ENCODE measurements at regions not wholly inside any gene's neighbourhood (a gene's known extent, or its start where the extent isn't known, plus 50 kb on each side); places are given as distances from the start of the nearest gene placed in this dataset.

DNA sequence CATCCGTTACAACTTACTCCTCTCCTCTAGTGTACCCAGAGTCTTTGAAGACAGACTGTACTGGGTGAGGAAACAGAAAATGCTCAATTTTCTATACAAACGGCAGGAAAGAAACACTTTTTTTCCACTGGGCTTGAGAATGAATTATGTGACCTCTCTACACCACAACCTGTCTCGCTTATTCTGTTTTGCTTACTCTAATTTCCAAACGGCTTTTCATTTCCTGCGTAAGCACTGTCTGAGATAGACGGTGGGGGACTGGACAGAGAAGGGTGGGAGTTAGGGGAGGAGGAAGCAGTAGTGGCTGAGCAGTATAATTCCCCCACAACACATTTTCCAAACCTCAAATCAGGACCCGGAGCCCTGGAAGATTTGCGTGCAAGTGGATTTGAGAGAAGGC, 191.4 kb upstream of the SDK2 start:
- Histone ChIP-seq H3K9me3 (no peaks in the 10 kb centered on the region), H3K27ac (no peak overlapping the region), H3K27me3 (peaks cover 0 to 11% of the 10 kb centered on the region in 2 donors), H3K4me1 (no peaks in the 10 kb centered on the region), H3K36me3 (no peaks in the 10 kb centered on the region), H3K4me3 (no peak overlapping the region)
- DNase-seq = no peak
- intact Hi-C loops (cut with DNase I; ENCODE audit: low total_unique reads) = no loop called here
- TF ChIP-seq POLR2A (IDR thresholded peaks at IDR 0.05) = no peak
- TF ChIP-seq, protein P1, sequence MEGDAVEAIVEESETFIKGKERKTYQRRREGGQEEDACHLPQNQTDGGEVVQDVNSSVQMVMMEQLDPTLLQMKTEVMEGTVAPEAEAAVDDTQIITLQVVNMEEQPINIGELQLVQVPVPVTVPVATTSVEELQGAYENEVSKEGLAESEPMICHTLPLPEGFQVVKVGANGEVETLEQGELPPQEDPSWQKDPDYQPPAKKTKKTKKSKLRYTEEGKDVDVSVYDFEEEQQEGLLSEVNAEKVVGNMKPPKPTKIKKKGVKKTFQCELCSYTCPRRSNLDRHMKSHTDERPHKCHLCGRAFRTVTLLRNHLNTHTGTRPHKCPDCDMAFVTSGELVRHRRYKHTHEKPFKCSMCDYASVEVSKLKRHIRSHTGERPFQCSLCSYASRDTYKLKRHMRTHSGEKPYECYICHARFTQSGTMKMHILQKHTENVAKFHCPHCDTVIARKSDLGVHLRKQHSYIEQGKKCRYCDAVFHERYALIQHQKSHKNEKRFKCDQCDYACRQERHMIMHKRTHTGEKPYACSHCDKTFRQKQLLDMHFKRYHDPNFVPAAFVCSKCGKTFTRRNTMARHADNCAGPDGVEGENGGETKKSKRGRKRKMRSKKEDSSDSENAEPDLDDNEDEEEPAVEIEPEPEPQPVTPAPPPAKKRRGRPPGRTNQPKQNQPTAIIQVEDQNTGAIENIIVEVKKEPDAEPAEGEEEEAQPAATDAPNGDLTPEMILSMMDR (IDR thresholded peaks at IDR 0.05) = no peak

DNA sequence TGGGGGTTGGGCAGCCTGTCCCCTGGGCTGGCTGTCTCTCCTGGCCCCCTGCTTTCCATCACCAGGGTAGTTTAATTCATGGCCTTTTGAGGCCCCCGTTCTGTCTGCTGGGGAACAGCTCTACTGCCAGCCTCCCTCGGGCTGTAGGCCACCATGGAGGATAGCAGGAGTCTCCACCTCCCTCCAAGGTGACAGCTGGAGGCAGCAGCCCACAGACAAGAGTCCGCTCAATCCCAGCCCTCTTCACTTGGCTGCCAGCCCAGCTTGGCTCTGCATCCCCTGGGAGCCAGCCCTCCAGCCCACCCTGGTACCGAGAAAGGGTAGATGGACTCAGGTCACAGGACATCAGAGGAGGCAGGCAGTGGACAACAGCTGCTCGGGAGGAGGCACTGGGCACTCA, 194.6 kb upstream of the SDK2 start:
- H3K4me1 ChIP-seq = no peaks in the 10 kb centered on the region
- intact Hi-C loops (cut with DNase I; ENCODE audit: low total_unique reads) = no loop called here
- DNase-seq = no peak
- H3K36me3 ChIP-seq = no peaks in the 10 kb centered on the region
- H3K4me3 ChIP-seq = no peak overlapping the region
- no peak for TF ChIP-seq POLR2A (IDR thresholded peaks at IDR 0.05)
- TF ChIP-seq, protein P1 (IDR thresholded peaks at IDR 0.05) = no peak
- no peak overlapping the region for H3K27ac ChIP-seq
- H3K27me3 ChIP-seq = peaks cover 0 to 16% of the 10 kb centered on the region in 2 donors
- no peaks in the 10 kb centered on the region for H3K9me3 ChIP-seq

DNA sequence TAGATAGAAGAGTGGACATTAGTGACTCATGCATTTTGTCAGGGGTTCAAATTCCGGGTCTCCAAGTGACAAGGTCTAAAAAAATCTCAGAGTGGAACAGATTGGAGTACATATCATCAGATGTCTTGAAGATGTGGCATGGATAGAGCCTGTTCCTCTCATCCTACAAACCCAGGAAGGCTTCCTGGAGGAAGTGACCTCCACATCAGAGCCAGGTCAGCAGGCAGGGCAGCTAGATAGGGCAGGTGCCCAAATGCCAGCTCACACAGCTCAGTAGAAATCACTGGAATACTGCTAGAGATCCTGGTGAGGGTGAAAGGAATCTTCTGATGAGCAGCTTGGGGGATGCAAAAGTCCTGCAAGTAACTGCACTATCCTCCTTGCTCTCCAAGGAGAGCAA, 196.6 kb upstream of the SDK2 start:
- Histone ChIP-seq H3K9me3 (no peaks in the 10 kb centered on the region), H3K4me3 (no peak overlapping the region), H3K27ac (no peak overlapping the region), H3K36me3 (no peaks in the 10 kb centered on the region), H3K4me1 (no peaks in the 10 kb centered on the region), H3K27me3 (peaks cover 0 to 14% of the 10 kb centered on the region in 2 donors)
- no peak for DNase-seq
- intact Hi-C loops (cut with DNase I; ENCODE audit: low total_unique reads) = no loop called here
- no peak for TF ChIP-seq POLR2A (IDR thresholded peaks at IDR 0.05)
- TF ChIP-seq, protein P1 (IDR thresholded peaks at IDR 0.05) = no peak

DNA sequence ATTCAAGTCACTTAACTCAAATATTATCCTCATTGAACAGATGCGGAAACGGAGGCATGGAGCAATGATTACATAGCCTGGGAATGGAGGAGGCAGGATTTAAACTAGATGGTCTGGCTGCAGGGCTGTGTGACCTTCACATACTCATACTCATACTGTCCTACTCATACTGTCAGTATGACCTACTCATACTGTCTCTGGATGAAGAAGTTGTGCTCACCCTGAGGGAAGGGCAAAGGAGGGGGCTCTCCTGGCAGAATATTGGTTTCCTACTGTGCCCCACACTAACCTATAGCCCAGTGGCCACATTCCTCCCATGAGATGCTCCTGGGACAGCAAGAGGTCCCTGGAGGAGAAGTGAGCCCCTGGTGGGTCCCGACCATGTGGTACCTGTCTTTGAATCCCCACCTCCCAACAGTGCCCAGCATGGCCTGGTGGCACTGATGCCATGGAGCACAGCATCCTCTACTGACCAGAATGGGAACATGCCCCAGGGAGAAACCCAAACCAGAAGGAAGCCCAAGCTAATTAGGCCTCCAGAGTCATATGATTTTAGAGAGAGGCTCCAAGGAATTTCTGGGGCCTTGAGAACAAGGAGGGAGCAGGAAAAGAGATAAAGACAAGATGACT, 197.3 kb upstream of the SDK2 start:
- H3K27me3 ChIP-seq = peaks cover 0 to 14% of the 10 kb centered on the region in 2 donors
- H3K4me3 ChIP-seq = no peak overlapping the region
- H3K36me3 ChIP-seq = no peaks in the 10 kb centered on the region
- TF ChIP-seq, protein P1 (IDR thresholded peaks at IDR 0.05) = no peak
- TF ChIP-seq POLR2A (IDR thresholded peaks at IDR 0.05) = no peak
- no peaks in the 10 kb centered on the region for H3K9me3 ChIP-seq
- intact Hi-C loops (cut with DNase I; ENCODE audit: low total_unique reads) = no loop called here
- DNase-seq = no peak
- H3K27ac ChIP-seq = no peak overlapping the region
- H3K4me1 ChIP-seq = no peaks in the 10 kb centered on the region

DNA sequence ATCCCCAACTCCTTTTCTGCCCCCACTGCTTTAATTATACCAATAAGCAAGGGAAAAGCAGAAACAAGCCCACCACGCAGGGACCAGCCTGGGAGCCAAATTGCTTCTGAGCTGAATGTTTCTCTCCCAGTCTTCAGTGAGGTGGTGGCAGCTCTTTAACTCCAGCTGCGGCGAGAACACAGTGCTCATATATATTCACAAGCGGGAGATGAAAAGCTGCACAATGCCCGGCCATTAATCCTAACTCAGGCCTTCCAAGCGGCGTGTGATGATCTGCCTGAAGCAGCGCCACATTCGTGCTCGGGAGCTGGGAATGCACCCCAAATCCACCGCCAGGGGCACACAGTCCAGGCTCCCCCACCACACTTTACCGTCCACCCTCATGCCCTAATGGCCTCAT, 203.7 kb upstream of the SDK2 start:
- Histone ChIP-seq H3K27me3 (no peaks in the 10 kb centered on the region), H3K27ac (no peak overlapping the region), H3K4me3 (no peak overlapping the region), H3K36me3 (no peaks in the 10 kb centered on the region), H3K9me3 (no peaks in the 10 kb centered on the region), H3K4me1 (no peaks in the 10 kb centered on the region)
- no peak for DNase-seq
- intact Hi-C loops (cut with DNase I; ENCODE audit: low total_unique reads) = no loop called here
- TF ChIP-seq POLR2A (IDR thresholded peaks at IDR 0.05) = no peak
- TF ChIP-seq, protein P1 (IDR thresholded peaks at IDR 0.05) = no peak

All from uterus (tissue), 3 donors.